ENCODE measurements at regions not wholly inside any gene's neighbourhood (a gene's known extent, or its start where the extent isn't known, plus 50 kb on each side); places are given as distances from the start of the nearest gene placed in this dataset.
A peak's percentile ranks its signal among the peaks of the same experiment; 100 is the strongest.
"Not testable (repeated sequence)": the region's sequence is repeated elsewhere in the genome, so short reads cannot be mapped to it uniquely, and the experiment has no call there.

DNA sequence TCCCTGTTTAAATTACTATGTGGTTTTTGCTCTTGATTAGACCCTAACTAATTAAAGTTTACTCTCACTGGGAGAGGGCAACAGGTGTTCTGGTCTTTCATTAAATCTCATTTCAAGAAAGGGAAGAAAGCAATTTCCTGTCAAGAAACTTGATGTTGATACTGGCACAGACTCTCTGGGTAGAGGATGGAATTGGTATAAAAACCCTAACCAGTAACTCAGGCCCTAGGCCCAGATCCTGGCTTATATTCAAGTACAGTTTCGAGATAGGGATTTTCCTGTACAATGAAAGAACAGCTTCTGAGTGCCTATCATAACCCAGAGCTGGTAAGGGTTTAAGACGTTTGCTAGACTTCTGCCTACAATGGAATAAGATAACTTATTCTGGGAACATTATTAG, 61.6 kb upstream of the ACYP2 start:
- H3K36me3 ChIP-seq: peaks cover 0 to 10% (median 1%) of the 10 kb centered on the region in 11 experiments; a peak in 5 of 22 replicates
- TF ChIP-seq Cebpa-rat (IDR thresholded peaks at IDR 0.05): no peak
- peak overlapping the region in 1 of 11 experiments; percentile 25; a peak in 1 of 22 replicates for H3K9ac ChIP-seq
- peak overlapping the region in 2 of 11 experiments; percentile 57 to 73; a peak in 4 of 22 replicates for H3K4me2 ChIP-seq
- H3K27ac ChIP-seq: peak overlapping the region in 2 of 11 experiments; percentile 39 to 44; a peak in 2 of 22 replicates
- no peak overlapping the region for H3K4me3 ChIP-seq
- no peaks in the 10 kb centered on the region for H3K27me3 ChIP-seq
- H4K20me1 ChIP-seq: no peaks in the 10 kb centered on the region
- peaks cover 11 to 24% (median 19%) of the 10 kb centered on the region in 11 experiments for H3K9me3 ChIP-seq (replicated peaks in 1 of 11)
- peaks cover 0 to 24% (median 0%) of the 10 kb centered on the region in 10 experiments; a peak in 5 of 20 replicates for H3K4me1 ChIP-seq

- Histone ChIP-seq H3K9me3 (replicated peaks in 1 of 11) (peaks cover 3 to 17% (median 11%) of the 10 kb centered on the region in 11 experiments; a peak in 17 of 22 replicates), H3K36me3 (peaks cover 0 to 10% (median 0%) of the 10 kb centered on the region in 11 experiments; a peak in 4 of 22 replicates), H4K20me1 (no peaks in the 10 kb centered on the region), H3K9ac (peak overlapping the region in 1 of 11 experiments; percentile 25; a peak in 1 of 22 replicates), H3K27ac (peak overlapping the region in 1 of 11 experiments; percentile 39; a peak in 2 of 22 replicates), H3K4me1 (peaks cover 0 to 24% (median 0%) of the 10 kb centered on the region in 10 experiments; a peak in 5 of 20 replicates), H3K4me2 (peak overlapping the region in 2 of 11 experiments; percentile 57 to 73; a peak in 3 of 22 replicates), H3K4me3 (no peak overlapping the region), H3K27me3 (no peaks in the 10 kb centered on the region)
- no peak for TF ChIP-seq Cebpa-rat (IDR thresholded peaks at IDR 0.05)
These were observed 62.3 kb upstream of the ACYP2 start for GRCh38 chr2:54052825-54053718.

- Histone ChIP-seq H3K4me2 (no peak overlapping the region), H4K20me1 (no peaks in the 10 kb centered on the region), H3K4me1 (peaks cover 0 to 24% (median 0%) of the 10 kb centered on the region in 10 experiments; a peak in 5 of 20 replicates), H3K9me3 (replicated peaks in 1 of 11) (peaks cover 3 to 24% (median 13%) of the 10 kb centered on the region in 11 experiments; a peak in 21 of 22 replicates), H3K36me3 (peaks cover 0 to 14% (median under 1%) of the 10 kb centered on the region in 11 experiments; a peak in 8 of 22 replicates), H3K4me3 (no peak overlapping the region), H3K9ac (no peak overlapping the region), H3K27ac (no peak overlapping the region), H3K27me3 (no peaks in the 10 kb centered on the region)
- no peak for TF ChIP-seq Cebpa-rat (IDR thresholded peaks at IDR 0.05)
These were observed 65.0 kb upstream of the ACYP2 start for GRCh38 chr2:54050445-54050844.

GRCh38 chr2:54049365-54049764, 66.0 kb upstream of the ACYP2 start:
- no peak overlapping the region for H3K9ac ChIP-seq
- no peak for TF ChIP-seq Cebpa-rat (IDR thresholded peaks at IDR 0.05)
- H3K27ac ChIP-seq: no peak overlapping the region
- no peak overlapping the region for H3K4me2 ChIP-seq
- H3K9me3 ChIP-seq (replicated peaks in 1 of 11): peaks cover 12 to 35% (median 23%) of the 10 kb centered on the region in 11 experiments; a peak in 21 of 22 replicates
- no peak overlapping the region for H3K4me3 ChIP-seq
- H3K4me1 ChIP-seq: peaks cover 0 to 16% (median 0%) of the 10 kb centered on the region in 10 experiments; a peak in 5 of 20 replicates
- no peaks in the 10 kb centered on the region for H4K20me1 ChIP-seq
- H3K36me3 ChIP-seq: peaks cover 0 to 18% (median 6%) of the 10 kb centered on the region in 11 experiments; a peak in 9 of 22 replicates
- no peaks in the 10 kb centered on the region for H3K27me3 ChIP-seq

DNA sequence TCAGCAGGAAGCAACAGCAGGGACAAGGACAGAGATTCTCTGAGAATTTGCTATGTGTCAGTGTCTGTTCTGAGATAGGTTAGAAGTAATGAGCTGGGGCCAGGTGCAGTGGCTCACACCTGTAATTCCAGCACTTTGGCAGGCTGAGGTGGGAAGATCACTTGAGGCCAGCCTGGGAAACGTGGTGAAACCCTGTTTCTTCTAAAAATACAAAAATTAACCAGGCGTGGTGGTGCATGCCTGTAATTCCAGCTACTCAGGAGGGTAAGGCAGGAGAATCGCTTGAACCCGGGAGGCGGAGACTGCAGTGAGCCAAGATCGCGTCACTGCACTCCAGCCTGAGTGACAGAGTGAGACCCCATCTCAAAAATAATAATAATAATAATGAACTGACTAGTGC, 66.5 kb upstream of the ACYP2 start:
- H3K27ac ChIP-seq, H3K27me3 ChIP-seq, H4K20me1 ChIP-seq, H3K9ac ChIP-seq, H3K4me2 ChIP-seq, H3K4me3 ChIP-seq: not testable (repeated sequence)
- Histone ChIP-seq H3K36me3 (peaks cover 0 to 18% (median 6%) of the 10 kb centered on the region in 11 experiments; a peak in 9 of 22 replicates), H3K4me1 (peaks cover 0 to 11% (median 0%) of the 10 kb centered on the region in 10 experiments; a peak in 5 of 20 replicates), H3K9me3 (replicated peaks in 1 of 11) (peaks cover 12 to 38% (median 23%) of the 10 kb centered on the region in 11 experiments; a peak in 21 of 22 replicates)

DNA sequence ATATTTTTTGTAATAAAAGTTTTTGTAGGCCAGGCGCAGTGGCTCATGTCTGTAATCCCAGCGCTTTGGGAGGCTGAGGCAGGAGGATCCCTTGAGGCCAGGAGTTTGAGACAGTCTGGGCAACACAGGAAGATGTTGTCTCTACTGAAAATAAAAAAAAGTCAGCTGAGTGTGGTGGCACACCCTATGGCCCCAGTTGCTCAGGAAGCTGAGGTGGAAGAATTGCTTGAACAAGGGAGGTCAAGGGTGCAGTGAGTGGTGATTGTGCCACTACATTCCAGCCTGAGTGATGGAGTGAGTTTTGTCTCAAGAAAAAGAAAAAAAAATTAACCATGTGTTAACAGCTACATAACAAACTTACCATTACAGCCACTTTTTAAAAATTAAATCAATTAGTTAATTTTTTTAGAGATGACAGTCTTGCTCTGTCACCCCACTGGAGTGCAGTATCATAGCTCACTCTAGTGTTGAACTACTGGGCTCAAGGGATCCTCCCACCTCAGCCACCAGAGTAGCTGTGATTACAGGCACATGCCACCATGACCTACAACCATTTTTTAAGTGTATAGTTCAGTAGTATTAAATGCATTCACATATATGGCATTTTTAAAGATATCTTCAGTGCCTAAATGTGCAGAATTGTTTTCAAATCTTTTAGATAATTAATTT, 67.2 kb upstream of the ACYP2 start:
- no peaks in the 10 kb centered on the region for H3K27me3 ChIP-seq
- no peak overlapping the region for H3K9ac ChIP-seq
- no peak overlapping the region for H3K4me3 ChIP-seq
- H3K4me1 ChIP-seq: peaks cover 0 to 5% (median 0%) of the 10 kb centered on the region in 10 experiments; a peak in 4 of 20 replicates
- peaks cover 12 to 35% (median 20%) of the 10 kb centered on the region in 11 experiments; a peak in 21 of 22 replicates for H3K9me3 ChIP-seq (replicated peaks in 1 of 11)
- peaks cover 0 to 16% (median 6%) of the 10 kb centered on the region in 11 experiments; a peak in 9 of 22 replicates for H3K36me3 ChIP-seq
- no peak overlapping the region for H3K4me2 ChIP-seq
- H3K27ac ChIP-seq: no peak overlapping the region
- no peak for TF ChIP-seq Cebpa-rat (IDR thresholded peaks at IDR 0.05)
- H4K20me1 ChIP-seq: no peaks in the 10 kb centered on the region

DNA sequence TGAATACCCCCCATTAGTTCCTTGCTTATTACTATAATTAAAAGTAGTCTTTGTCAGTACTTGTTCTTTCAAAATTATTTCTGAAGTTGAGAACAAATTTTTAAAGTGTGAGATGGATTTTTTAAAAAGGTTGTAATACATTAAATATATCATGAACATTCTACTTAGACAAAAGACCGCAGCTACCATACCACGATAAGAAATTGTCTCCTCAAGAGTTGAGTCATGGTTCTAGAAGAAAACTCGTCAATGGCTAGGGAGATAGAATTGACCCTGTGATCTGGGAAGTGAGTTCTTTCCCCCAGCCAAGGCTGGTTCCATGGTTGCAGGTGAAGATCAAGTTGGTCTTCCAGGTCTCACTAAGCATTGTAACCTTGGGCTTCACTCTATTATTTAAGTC, 67.8 kb upstream of the ACYP2 start:
- H3K27ac ChIP-seq: no peak overlapping the region
- H3K27me3 ChIP-seq: no peaks in the 10 kb centered on the region
- no peak overlapping the region for H3K4me2 ChIP-seq
- H3K4me3 ChIP-seq: no peak overlapping the region
- no peaks in the 10 kb centered on the region for H4K20me1 ChIP-seq
- H3K9ac ChIP-seq: no peak overlapping the region
- peaks cover 0 to 15% (median 6%) of the 10 kb centered on the region in 11 experiments; a peak in 8 of 22 replicates for H3K36me3 ChIP-seq
- peaks cover 12 to 29% (median 17%) of the 10 kb centered on the region in 11 experiments; a peak in 21 of 22 replicates for H3K9me3 ChIP-seq (replicated peaks in 1 of 11)
- no peak for TF ChIP-seq Cebpa-rat (IDR thresholded peaks at IDR 0.05)
- no peaks in the 10 kb centered on the region for H3K4me1 ChIP-seq

DNA sequence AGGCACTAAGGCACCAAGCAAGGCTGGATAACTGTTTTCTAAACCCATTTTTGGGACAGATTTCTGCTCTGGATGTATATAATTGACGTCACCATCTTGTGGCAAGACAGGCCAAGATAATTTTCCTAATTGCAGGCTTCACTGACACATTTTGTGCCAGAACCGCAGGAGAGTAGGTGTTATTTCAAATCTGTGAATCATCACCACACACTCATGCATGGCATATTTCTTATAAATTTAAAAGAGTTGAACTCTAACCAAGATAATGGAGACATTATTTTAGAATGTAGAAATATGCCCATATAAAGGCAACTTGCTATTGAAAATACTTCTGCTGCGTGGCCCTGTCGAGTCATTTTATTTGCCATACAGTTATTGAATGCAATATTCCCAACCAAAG, 68.3 kb upstream of the ACYP2 start:
- Histone ChIP-seq H3K36me3 (peaks cover 0 to 16% (median 6%) of the 10 kb centered on the region in 11 experiments; a peak in 8 of 22 replicates), H3K4me2 (no peak overlapping the region), H4K20me1 (no peaks in the 10 kb centered on the region), H3K9ac (no peak overlapping the region), H3K4me3 (no peak overlapping the region), H3K4me1 (no peaks in the 10 kb centered on the region), H3K27me3 (no peaks in the 10 kb centered on the region), H3K27ac (no peak overlapping the region), H3K9me3 (replicated peaks in 1 of 11) (peaks cover 12 to 28% (median 17%) of the 10 kb centered on the region in 11 experiments; a peak in 21 of 22 replicates)
- no peak for TF ChIP-seq Cebpa-rat (IDR thresholded peaks at IDR 0.05)
